ENCODE measurements at regions not wholly inside any gene's neighbourhood (a gene's known extent, or its start where the extent isn't known, plus 50 kb on each side); places are given as distances from the start of the nearest gene placed in this dataset.

DNA sequence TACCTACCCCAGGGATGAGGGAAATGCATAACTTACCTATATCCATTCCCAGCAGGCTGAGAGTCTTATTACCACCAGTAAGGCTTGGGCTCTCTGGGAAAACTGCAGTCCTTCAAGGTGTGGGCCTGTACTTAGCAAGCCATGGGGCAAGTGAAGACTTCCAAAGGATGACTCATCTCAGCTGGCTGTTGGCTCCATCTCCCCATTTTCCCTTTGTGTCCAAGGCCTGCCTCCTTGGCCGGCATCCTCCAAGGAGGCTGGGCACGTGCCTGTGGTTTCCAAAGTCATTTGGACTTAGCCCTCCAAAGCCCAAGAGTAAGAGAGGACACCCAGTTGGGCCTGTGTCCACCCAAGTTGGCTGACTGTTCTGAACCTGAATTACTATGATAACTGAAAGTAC is 89.8 kb downstream of the TMEM100 start:
- Mint-ChIP-seq H3K4me3 (no peak overlapping the region), H3K27me3 (peaks cover 5% of the 10 kb centered on the region), H3K27ac (no peak overlapping the region), H3K9me3 (ENCODE audit: insufficient read depth) (no peaks in the 10 kb centered on the region), H3K4me1 (peaks cover 4% of the 10 kb centered on the region)
- intact Hi-C loops (cut with micrococcal nuclease) = no loop called here
- DNase-seq (no peak), ATAC-seq (ENCODE audit: low read depth) (no peak)
- H3K4me3 ChIP-seq (ENCODE audit: control extremely low read depth in 1 of 5, extremely low read depth in 1 of 5, insufficient read depth in 1 of 5, low read depth in 2 of 5, low read length in 4 of 5) = no peak overlapping the region
- no peak overlapping the region for H3K27ac ChIP-seq (ENCODE audit: low read length in 2 of 2)
- ChIA-PET CTCF (interaction anchor here (1.8 kb wide), 1 partner anchor 31 kb away, joined by 4 read pairs; no protein-coding TSS in a partner anchor), POLR2A (no interaction called here)
- H3K27me3 ChIP-seq (replicated peaks in 1 of 4; ENCODE audit: control extremely low read depth in 1 of 4, control insufficient read depth in 3 of 4, insufficient read depth in 4 of 4, low read length in 3 of 4) = no peaks in the 10 kb centered on the region
- H3K36me3 ChIP-seq (replicated peaks in 1 of 2; ENCODE audit: control extremely low read depth in 1 of 2, control insufficient read depth in 1 of 2, extremely low read depth in 1 of 2, insufficient read depth in 2 of 2, low read length in 1 of 2) = no peaks in the 10 kb centered on the region
- TF ChIP-seq EZH2 (IDR thresholded peaks at IDR 0.05; ENCODE audit: borderline replicate concordance, insufficient read depth, low read depth, low read length, poor library complexity, severe bottlenecking) (no peak), CTCF (IDR thresholded peaks at IDR 0.05) (no peak)
- no peak overlapping the region for H3K4me2 ChIP-seq (replicated peaks; ENCODE audit: low read depth, low read length, poor library complexity, severe bottlenecking)
- no peaks in the 10 kb centered on the region for H4K20me1 ChIP-seq (ENCODE audit: control insufficient read depth, insufficient read depth, low read length, poor library complexity, severe bottlenecking)
- no peaks in the 10 kb centered on the region for H3K79me2 ChIP-seq (ENCODE audit: control insufficient read depth, insufficient read depth, low read length)
- H3K4me1 ChIP-seq (ENCODE audit: control insufficient read depth in 2 of 2, insufficient read depth in 2 of 2, low read length in 2 of 2) = no peaks in the 10 kb centered on the region
- H3K9ac ChIP-seq (ENCODE audit: low read length) = no peak overlapping the region
- H3K9me3 ChIP-seq (ENCODE audit: control extremely low read depth in 1 of 3, control insufficient read depth in 2 of 3, insufficient read depth in 1 of 3, low read length in 2 of 3) = no peaks in the 10 kb centered on the region
- WGBS (ENCODE audit: insufficient coverage) = 90% methylated on average over 2 of the region's 2 CpGs
- H2AFZ ChIP-seq (ENCODE audit: insufficient read depth, low read depth, low read length, poor library complexity, severe bottlenecking) = no peak overlapping the region

DNA sequence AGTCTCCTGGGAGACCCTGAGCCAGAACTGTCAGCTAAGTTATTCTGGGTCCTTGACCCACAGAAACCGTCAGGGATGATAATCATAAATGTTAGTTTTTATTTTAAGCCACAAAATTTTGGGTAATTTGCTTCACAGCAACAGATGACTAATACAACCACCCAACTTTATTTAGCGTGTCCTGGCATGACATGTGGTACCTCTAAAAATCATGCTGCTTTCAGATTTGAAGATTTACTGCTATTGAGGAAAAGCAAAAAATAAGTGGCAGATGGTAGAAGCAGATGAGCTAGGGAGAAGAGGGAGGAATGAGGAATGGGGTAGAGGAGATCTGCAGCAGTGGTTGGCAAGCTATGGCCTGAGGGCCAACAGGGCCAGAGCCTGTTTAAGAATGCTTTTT is 90.4 kb downstream of the TMEM100 start:
- Mint-ChIP-seq H3K27me3 (peaks cover 5% of the 10 kb centered on the region), H3K9me3 (ENCODE audit: insufficient read depth) (no peaks in the 10 kb centered on the region), H3K27ac (no peak overlapping the region), H3K4me3 (no peak overlapping the region), H3K4me1 (peaks cover 4% of the 10 kb centered on the region)
- no peak overlapping the region for H3K4me3 ChIP-seq (ENCODE audit: control extremely low read depth in 1 of 5, extremely low read depth in 1 of 5, insufficient read depth in 1 of 5, low read depth in 2 of 5, low read length in 4 of 5)
- no peak overlapping the region for H3K27ac ChIP-seq (ENCODE audit: low read length in 2 of 2)
- ATAC-seq (ENCODE audit: low read depth) (no peak), DNase-seq (no peak)
- no peak for TF ChIP-seq EZH2 (IDR thresholded peaks at IDR 0.05; ENCODE audit: borderline replicate concordance, insufficient read depth, low read depth, low read length, poor library complexity, severe bottlenecking)
- no peak for TF ChIP-seq CTCF (IDR thresholded peaks at IDR 0.05)
- H3K9me3 ChIP-seq (ENCODE audit: control extremely low read depth in 1 of 3, control insufficient read depth in 2 of 3, insufficient read depth in 1 of 3, low read length in 2 of 3) = peaks cover 0 to 3% (median 0%) of the 10 kb centered on the region in 3 donors
- H3K79me2 ChIP-seq (ENCODE audit: control insufficient read depth, insufficient read depth, low read length) = no peaks in the 10 kb centered on the region
- no peak overlapping the region for H3K4me2 ChIP-seq (replicated peaks; ENCODE audit: low read depth, low read length, poor library complexity, severe bottlenecking)
- H2AFZ ChIP-seq (ENCODE audit: insufficient read depth, low read depth, low read length, poor library complexity, severe bottlenecking) = no peak overlapping the region
- no peaks in the 10 kb centered on the region for H3K36me3 ChIP-seq (replicated peaks in 1 of 2; ENCODE audit: control extremely low read depth in 1 of 2, control insufficient read depth in 1 of 2, extremely low read depth in 1 of 2, insufficient read depth in 2 of 2, low read length in 1 of 2)
- intact Hi-C loops (cut with micrococcal nuclease) = no loop called here
- H3K4me1 ChIP-seq (ENCODE audit: control insufficient read depth in 2 of 2, insufficient read depth in 2 of 2, low read length in 2 of 2) = no peaks in the 10 kb centered on the region
- no peaks in the 10 kb centered on the region for H4K20me1 ChIP-seq (ENCODE audit: control insufficient read depth, insufficient read depth, low read length, poor library complexity, severe bottlenecking)
- no CpG with 5 or more reads among the region's 2 CpGs for WGBS (ENCODE audit: insufficient coverage)
- H3K27me3 ChIP-seq (replicated peaks in 1 of 4; ENCODE audit: control extremely low read depth in 1 of 4, control insufficient read depth in 3 of 4, insufficient read depth in 4 of 4, low read length in 3 of 4) = no peaks in the 10 kb centered on the region
- no peak overlapping the region for H3K9ac ChIP-seq (ENCODE audit: low read length)
- ChIA-PET POLR2A (no interaction called here), CTCF (interaction anchor here (1.8 kb wide), 1 partner anchor 30 kb away, joined by 4 read pairs; no protein-coding TSS in a partner anchor)
